Nucleus accumbens (tissue), 56 donors: ENCODE measurements at regions not wholly inside any gene's neighbourhood (a gene's known extent, or its start where the extent isn't known, plus 50 kb on each side); places are given as distances from the start of the nearest gene placed in this dataset.

Experiments used
- DNase-seq, 56 donors: peaks; one replicate each; lab custom pipeline; 2025; lab: John Stamatoyannopoulos, UW

GRCh38 chr4:11904117-11904535 is 475.4 kb upstream of the HS3ST1 start:
- DNase-seq = peak in 2 of 56 donors; percentile 0 to 1

- no peak for DNase-seq
Observed at GRCh38 chr4:11901089-11901488, 472.4 kb upstream of the HS3ST1 start.

GRCh38 chr4:11900359-11900758 is 471.7 kb upstream of the HS3ST1 start:
- DNase-seq = no peak

GRCh38 chr4:11898796-11899195 is 470.1 kb upstream of the HS3ST1 start:
- no peak for DNase-seq

- no peak for DNase-seq
Observed at GRCh38 chr4:11895766-11896165, 467.1 kb upstream of the HS3ST1 start.

GRCh38 chr4:11894977-11895376 is 466.3 kb upstream of the HS3ST1 start:
- no peak for DNase-seq

GRCh38 chr4:11894221-11894620 is 465.5 kb upstream of the HS3ST1 start:
- DNase-seq = no peak

GRCh38 chr4:11889099-11889498 is 460.4 kb upstream of the HS3ST1 start:
- no peak for DNase-seq

- DNase-seq = no peak
Observed at GRCh38 chr4:11881947-11882346, 453.3 kb upstream of the HS3ST1 start.

GRCh38 chr4:11881364-11881763 is 452.7 kb upstream of the HS3ST1 start:
- no peak for DNase-seq

GRCh38 chr4:11878241-11878640 is 449.5 kb upstream of the HS3ST1 start:
- DNase-seq = no peak

- DNase-seq = no peak
Observed at GRCh38 chr4:11876104-11876503, 447.4 kb upstream of the HS3ST1 start.

- DNase-seq = no peak
Observed at GRCh38 chr4:11869191-11869870, 440.6 kb upstream of the HS3ST1 start.

GRCh38 chr4:11866391-11866790 is 437.7 kb upstream of the HS3ST1 start:
- no peak for DNase-seq

- no peak for DNase-seq
Observed at GRCh38 chr4:11860996-11861395, 432.3 kb upstream of the HS3ST1 start.

GRCh38 chr4:11857881-11858280 is 429.2 kb upstream of the HS3ST1 start:
- no peak for DNase-seq

- DNase-seq = no peak
Observed at GRCh38 chr4:11847167-11847566, 418.5 kb upstream of the HS3ST1 start.

GRCh38 chr4:11843927-11844326 is 415.2 kb upstream of the HS3ST1 start:
- DNase-seq = no peak

- DNase-seq = no peak
Observed at GRCh38 chr4:11843340-11843739, 414.6 kb upstream of the HS3ST1 start.

GRCh38 chr4:11842620-11843263 is 414.0 kb upstream of the HS3ST1 start:
- DNase-seq = no peak

GRCh38 chr4:11839889-11840288 is 411.2 kb upstream of the HS3ST1 start:
- DNase-seq = no peak

- DNase-seq = no peak
Observed at GRCh38 chr4:11831739-11832138, 403.0 kb upstream of the HS3ST1 start.
